Sigmoid colon (tissue), 4 donors: ENCODE measurements at regions not wholly inside any gene's neighbourhood (a gene's known extent, or its start where the extent isn't known, plus 50 kb on each side); places are given as distances from the start of the nearest gene placed in this dataset.

Experiments used
- EP300 ChIP-seq, 4 donors: sonication (generic); formaldehyde crosslinking; IDR thresholded peaks; one replicate each; pipeline ENCODE4 v1.6.1; 2017; ENCODE audit warnings: antibody characterized with exemption in 4 of 4
- POLR2A ChIP-seq, 2 donors: fragments of 450-650 bp; IDR thresholded peaks; one replicate each; pipeline ENCODE4 v1.6.1; 2016; ENCODE audit warnings: antibody characterized with exemption in 2 of 2, mild to moderate bottlenecking in 2 of 2, moderate library complexity in 2 of 2
- TF ChIP-seq, protein P1 (sequence below), 4 experiments: fragments of 450-650 bp in 3 of 4; fragments of 200-600 bp in 1 of 4; IDR thresholded peaks; one replicate each; pipeline ENCODE4 v1.5.1; 2016 to 2019; ENCODE audit warnings: antibody characterized with exemption in 4 of 4, mild to moderate bottlenecking in 3 of 4, moderate library complexity in 2 of 4

DNA sequence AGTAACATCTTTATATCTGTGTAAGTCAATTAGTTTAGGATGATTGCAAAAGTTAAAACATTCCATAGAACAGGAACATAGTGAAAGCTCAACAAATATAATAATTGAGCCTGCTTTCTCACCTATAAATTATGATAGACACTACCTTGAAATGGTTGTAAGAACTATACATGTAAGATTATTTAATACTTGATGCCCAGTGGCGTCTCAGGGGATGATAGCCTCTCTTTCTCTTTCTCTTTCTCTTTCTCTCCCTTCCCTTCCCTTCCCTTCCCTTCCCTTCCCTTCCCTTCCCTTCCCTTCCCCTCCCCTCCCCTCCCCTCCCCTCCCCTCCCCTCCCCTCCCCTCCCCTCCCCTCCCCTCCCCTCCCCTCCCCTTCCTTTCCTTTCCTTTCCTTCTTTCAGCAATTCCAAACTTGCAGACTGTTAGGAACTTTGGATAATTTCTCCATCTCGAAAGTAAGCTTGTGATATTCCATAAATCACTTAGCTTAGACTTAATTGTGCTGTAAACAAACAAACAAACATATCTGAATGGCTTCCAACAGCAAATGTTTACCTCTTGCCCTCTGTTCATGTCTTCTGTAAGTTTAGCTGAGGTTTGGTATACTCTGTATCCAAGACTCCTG lies 1102.7 kb downstream of the TSN start:
- TF ChIP-seq, protein P1, sequence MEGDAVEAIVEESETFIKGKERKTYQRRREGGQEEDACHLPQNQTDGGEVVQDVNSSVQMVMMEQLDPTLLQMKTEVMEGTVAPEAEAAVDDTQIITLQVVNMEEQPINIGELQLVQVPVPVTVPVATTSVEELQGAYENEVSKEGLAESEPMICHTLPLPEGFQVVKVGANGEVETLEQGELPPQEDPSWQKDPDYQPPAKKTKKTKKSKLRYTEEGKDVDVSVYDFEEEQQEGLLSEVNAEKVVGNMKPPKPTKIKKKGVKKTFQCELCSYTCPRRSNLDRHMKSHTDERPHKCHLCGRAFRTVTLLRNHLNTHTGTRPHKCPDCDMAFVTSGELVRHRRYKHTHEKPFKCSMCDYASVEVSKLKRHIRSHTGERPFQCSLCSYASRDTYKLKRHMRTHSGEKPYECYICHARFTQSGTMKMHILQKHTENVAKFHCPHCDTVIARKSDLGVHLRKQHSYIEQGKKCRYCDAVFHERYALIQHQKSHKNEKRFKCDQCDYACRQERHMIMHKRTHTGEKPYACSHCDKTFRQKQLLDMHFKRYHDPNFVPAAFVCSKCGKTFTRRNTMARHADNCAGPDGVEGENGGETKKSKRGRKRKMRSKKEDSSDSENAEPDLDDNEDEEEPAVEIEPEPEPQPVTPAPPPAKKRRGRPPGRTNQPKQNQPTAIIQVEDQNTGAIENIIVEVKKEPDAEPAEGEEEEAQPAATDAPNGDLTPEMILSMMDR (IDR thresholded peaks at IDR 0.05): no peak
- TF ChIP-seq POLR2A (IDR thresholded peaks at IDR 0.05) (no peak), EP300 (IDR thresholded peaks at IDR 0.05) (no peak)
